Activated B cell treated with CpG ODN at 0.5 μM for 24 hours (primary cell): ENCODE measurements at regions not wholly inside any gene's neighbourhood (a gene's known extent, or its start where the extent isn't known, plus 50 kb on each side); places are given as distances from the start of the nearest gene placed in this dataset.

Source experiments
- ATAC-seq: fragments of 200-7000 bp; cut with Tn5 transposase; one replicate; pipeline ENCODE4 v1.10.0; 2021; ENCODE audit warnings: low read depth, mild to moderate bottlenecking, moderate library complexity
- CTCF ChIA-PET: fragments of 350-600 bp; sonication (Branson Sonifier 250); formaldehyde crosslinking; loops from one replicate; lab custom pipeline; 2021; ENCODE audit warnings: antibody characterized with exemption; lab: Charles Lee
- POLR2A ChIA-PET: fragments of 350-600 bp; sonication (Branson Sonifier 250); formaldehyde crosslinking; loops from one replicate; lab custom pipeline; 2021; ENCODE audit warnings: antibody characterized with exemption; lab: Charles Lee
- DNase-seq: peaks from one replicate; pipeline ENCODE4 v3.0.0; 2022
- H3K27ac Mint-ChIP-seq: one replicate; pipeline ENCODE4 v1.8.0; 2020; ENCODE audit warnings: mixed read lengths
- H3K27me3 Mint-ChIP-seq: one replicate; pipeline ENCODE4 v1.8.0; 2021; ENCODE audit warnings: mixed read lengths
- H3K36me3 Mint-ChIP-seq: one replicate; pipeline ENCODE4 v1.8.0; 2021; ENCODE audit warnings: low read depth, mixed read lengths
- H3K4me1 Mint-ChIP-seq: one replicate; pipeline ENCODE4 v1.8.0; 2021; ENCODE audit warnings: mixed read lengths
- H3K4me3 Mint-ChIP-seq: one replicate; pipeline ENCODE4 v1.8.0; 2020; ENCODE audit warnings: mild to moderate bottlenecking, mixed read lengths
- H3K9me3 Mint-ChIP-seq: one replicate; pipeline ENCODE4 v1.8.0; 2020; ENCODE audit warnings: mixed read lengths
- intact Hi-C: fragments of 100-400 bp; cut with micrococcal nuclease; formaldehyde crosslinking; loops from one replicate; pipeline ENCODE4 v1.15.1; 2024
- TF ChIP-seq, protein P1 (sequence below): fragments of 200-600 bp; IDR thresholded peaks from one replicate; pipeline ENCODE4 v1.8.0; 2022; ENCODE audit warnings: antibody characterized with exemption, mild to moderate bottlenecking

DNA sequence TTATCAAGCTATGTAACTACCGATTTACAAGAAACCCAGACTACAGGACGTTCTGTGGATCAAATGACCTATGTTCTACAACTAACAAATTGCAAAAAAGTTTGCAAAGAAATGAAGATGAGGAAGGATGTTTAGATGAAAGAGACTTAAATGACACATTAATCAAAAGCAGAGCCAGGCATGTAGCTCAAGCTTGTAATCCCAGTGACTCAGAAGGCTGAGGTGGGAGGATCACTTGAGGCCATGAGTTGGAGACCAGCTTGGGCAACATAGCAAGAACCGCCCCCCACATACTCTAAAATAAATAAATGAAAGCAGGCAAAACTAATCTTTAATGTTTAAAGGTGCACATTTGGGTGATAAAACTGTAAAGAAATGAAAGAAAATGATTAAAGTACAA is 331.9 kb downstream of the BTG1 start:
- TF ChIP-seq, protein P1, sequence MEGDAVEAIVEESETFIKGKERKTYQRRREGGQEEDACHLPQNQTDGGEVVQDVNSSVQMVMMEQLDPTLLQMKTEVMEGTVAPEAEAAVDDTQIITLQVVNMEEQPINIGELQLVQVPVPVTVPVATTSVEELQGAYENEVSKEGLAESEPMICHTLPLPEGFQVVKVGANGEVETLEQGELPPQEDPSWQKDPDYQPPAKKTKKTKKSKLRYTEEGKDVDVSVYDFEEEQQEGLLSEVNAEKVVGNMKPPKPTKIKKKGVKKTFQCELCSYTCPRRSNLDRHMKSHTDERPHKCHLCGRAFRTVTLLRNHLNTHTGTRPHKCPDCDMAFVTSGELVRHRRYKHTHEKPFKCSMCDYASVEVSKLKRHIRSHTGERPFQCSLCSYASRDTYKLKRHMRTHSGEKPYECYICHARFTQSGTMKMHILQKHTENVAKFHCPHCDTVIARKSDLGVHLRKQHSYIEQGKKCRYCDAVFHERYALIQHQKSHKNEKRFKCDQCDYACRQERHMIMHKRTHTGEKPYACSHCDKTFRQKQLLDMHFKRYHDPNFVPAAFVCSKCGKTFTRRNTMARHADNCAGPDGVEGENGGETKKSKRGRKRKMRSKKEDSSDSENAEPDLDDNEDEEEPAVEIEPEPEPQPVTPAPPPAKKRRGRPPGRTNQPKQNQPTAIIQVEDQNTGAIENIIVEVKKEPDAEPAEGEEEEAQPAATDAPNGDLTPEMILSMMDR, result no peak
- Mint-ChIP-seq H3K27me3 (no peaks in the 10 kb centered on the region), H3K4me3 (no peak overlapping the region), H3K9me3 (peaks cover 4% of the 10 kb centered on the region), H3K36me3 (no peaks in the 10 kb centered on the region), H3K27ac (no peak overlapping the region), H3K4me1 (peaks cover 8% of the 10 kb centered on the region)
- no peak for DNase-seq
- POLR2A ChIA-PET, result interaction anchor here (0.7 kb wide), 1 partner anchor 330 kb away, joined by 3 read pairs; no protein-coding TSS in a partner anchor
- intact Hi-C loops, result no loop called here
- ATAC-seq, result no peak
- CTCF ChIA-PET, result no interaction called here

DNA sequence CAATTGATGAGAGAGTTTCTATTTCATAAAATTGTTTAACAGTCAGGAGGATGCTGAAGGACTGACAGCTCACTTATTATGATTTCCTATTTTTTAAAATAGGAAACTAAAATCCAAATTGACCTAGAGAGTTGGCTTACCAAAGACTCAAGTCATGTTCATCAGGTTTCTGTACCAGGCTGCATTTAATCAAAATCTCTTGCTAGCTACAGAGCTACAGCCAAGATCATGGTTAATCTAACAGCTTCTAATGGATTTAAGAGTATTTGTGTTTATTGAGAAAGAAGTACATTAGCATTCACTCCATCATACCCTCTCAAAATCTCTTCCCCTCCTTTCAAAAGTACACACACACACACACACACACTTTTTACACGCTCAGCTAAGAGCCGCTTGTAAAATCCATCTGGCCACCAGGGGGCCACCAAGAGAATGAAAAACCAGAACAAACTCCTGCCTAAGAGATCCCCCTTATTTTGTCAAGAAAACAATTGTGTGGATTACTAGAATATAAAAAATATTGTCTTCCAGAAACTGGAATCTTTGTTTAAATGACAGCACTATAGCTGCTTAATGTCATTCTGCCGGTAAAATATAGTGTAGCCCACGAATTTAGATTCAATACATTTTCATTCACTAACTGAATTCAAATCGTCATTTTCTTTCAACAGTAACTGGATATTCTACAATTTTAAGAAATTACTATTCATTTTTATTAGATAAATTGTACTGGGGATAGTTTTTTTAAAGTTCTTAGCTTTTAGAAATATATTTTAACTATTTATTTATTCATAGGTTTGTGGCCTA is 334.0 kb downstream of the BTG1 start:
- Mint-ChIP-seq H3K36me3 (peaks cover 3% of the 10 kb centered on the region), H3K9me3 (peaks cover 13% of the 10 kb centered on the region), H3K4me3 (no peak overlapping the region), H3K4me1 (peaks cover 7% of the 10 kb centered on the region), H3K27ac (no peak overlapping the region), H3K27me3 (no peaks in the 10 kb centered on the region)
- peak; percentile 71 for ATAC-seq
- TF ChIP-seq, protein P1, result no peak
- peak; percentile 57 for DNase-seq
- ChIA-PET POLR2A (interaction anchor here (0.5 to 2.3 kb wide), 13 partner anchors 65 to 759 kb away, joined by 3 to 36 read pairs (median 3); partner anchors contain the start of gene BTG1), CTCF (interaction anchor here (0.6 to 3.1 kb wide), 29 partner anchors 8 to 843 kb away, joined by 3 to 36 read pairs (median 5); partner anchors contain the start of gene BTG1)
- intact Hi-C loops, result loop anchor here (1.0 kb wide), 5 partner anchors 333 to 839 kb away; no protein-coding TSS in a partner anchor

DNA sequence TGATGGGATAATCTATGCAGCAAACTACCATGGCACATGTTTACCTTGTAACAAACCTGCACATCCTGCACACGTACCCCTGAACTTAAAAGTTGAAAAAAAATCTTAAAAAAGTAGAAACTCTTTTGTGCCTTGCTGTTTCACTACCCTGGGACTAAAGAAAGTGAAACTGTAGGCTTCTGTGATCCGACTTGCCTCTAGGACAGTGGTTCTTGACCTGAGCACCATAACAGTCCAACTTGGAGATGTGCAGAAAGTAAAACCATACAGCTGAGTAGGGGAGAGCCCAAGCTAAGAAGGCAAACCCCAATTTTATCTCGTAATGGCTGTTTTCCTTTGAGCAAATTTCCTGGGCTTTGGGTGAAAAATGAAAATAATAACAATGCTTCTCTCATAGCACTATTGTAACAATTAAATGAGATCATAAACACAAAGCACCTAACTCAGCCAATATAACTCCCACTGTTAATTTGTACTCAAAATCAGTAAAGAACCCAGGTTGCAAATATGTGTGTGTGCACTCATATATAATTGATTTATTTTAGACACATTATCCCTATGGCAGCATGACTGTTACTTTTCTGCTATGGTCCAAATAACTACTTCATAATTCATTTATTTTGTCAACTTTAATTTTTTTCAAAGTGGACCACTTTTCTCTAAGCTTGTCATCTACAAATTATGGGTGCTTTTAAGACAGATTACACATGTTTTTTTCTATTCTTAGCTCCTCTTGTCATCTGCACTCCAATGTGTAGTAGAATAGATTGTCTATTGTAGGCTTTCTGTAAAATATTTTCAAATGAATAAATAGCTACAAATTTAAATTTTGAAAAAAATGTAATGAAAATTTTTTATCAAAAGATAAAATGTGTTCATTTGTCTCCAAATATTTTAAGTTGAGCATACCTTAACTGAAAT is 334.9 kb downstream of the BTG1 start:
- H3K27ac Mint-ChIP-seq, result no peak overlapping the region
- H3K4me1 Mint-ChIP-seq, result peaks cover 7% of the 10 kb centered on the region
- peaks cover 6% of the 10 kb centered on the region for H3K36me3 Mint-ChIP-seq
- H3K27me3 Mint-ChIP-seq, result no peaks in the 10 kb centered on the region
- TF ChIP-seq, protein P1, result no peak
- H3K4me3 Mint-ChIP-seq, result no peak overlapping the region
- peaks cover 21% of the 10 kb centered on the region for H3K9me3 Mint-ChIP-seq
- ChIA-PET CTCF (interaction anchor here (0.6 to 3.1 kb wide), 30 partner anchors 9 to 843 kb away, joined by 3 to 36 read pairs (median 4); partner anchors contain the start of gene BTG1), POLR2A (interaction anchor here (0.6 to 2.3 kb wide), 8 partner anchors 66 to 760 kb away, joined by 3 to 36 read pairs (median 4); partner anchors contain the start of gene BTG1)
- no peak for DNase-seq
- intact Hi-C loops, result loop anchor here (1.0 kb wide), 4 partner anchors 334 to 840 kb away; no protein-coding TSS in a partner anchor
- no peak for ATAC-seq

DNA sequence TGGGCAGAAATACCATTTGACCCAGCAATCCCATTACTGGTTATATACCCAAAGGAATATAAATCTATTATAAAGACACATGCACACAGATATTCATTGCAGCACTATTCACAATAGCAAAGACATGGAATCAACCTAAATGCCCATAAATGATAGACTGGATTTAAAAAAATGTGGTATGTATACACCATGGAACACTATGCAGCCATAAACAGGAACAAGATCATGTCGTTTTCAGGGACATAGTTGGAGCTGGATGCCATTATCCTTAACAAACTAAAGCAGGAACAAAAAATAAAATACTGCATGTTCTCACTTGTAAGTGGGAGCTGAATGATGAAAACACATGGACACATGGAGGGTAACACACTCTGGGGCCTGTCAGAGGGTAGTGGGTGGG is 335.6 kb downstream of the BTG1 start:
- Mint-ChIP-seq H3K9me3 (peaks cover 25% of the 10 kb centered on the region), H3K4me1 (peaks cover 7% of the 10 kb centered on the region), H3K4me3 (no peak overlapping the region), H3K36me3 (peaks cover 8% of the 10 kb centered on the region), H3K27ac (no peak overlapping the region), H3K27me3 (no peaks in the 10 kb centered on the region)
- TF ChIP-seq, protein P1, result no peak
- DNase-seq (no peak), ATAC-seq (no peak)
- ChIA-PET POLR2A (no interaction called here), CTCF (interaction anchor here (0.9 to 3.1 kb wide), 5 partner anchors 15 to 799 kb away, joined by 3 to 36 read pairs (median 3); partner anchors contain the start of gene BTG1)
- intact Hi-C loops, result no loop called here
